Chondrocyte (in vitro differentiated cells): ENCODE measurements at regions not wholly inside any gene's neighbourhood (a gene's known extent, or its start where the extent isn't known, plus 50 kb on each side); places are given as distances from the start of the nearest gene placed in this dataset.

ENCODE experiments used
- DNase-seq: peaks from one replicate; pipeline ENCODE4 v3.0.0; 2021; ENCODE audit warnings: mixed read lengths, low spot score
- H3K27ac Mint-ChIP-seq: one replicate; pipeline ENCODE4 v1.8.0; 2021; ENCODE audit warnings: mild to moderate bottlenecking, moderate library complexity, mixed read lengths; ENCODE audit not compliant: unreplicated experiment
- H3K27me3 Mint-ChIP-seq: 2 replicates; pipeline ENCODE4 v1.8.0; 2021; ENCODE audit warnings: low read depth, mixed read lengths
- H3K36me3 Mint-ChIP-seq: 2 replicates; pipeline ENCODE4 v1.8.0; 2021; ENCODE audit warnings: low read depth, mixed read lengths
- H3K4me1 Mint-ChIP-seq: 2 replicates; pipeline ENCODE4 v1.8.0; 2021; ENCODE audit warnings: low read depth, mild to moderate bottlenecking, mixed read lengths
- H3K4me3 Mint-ChIP-seq: one replicate; pipeline ENCODE4 v1.8.0; 2021; ENCODE audit warnings: mild to moderate bottlenecking, moderate library complexity, mixed read lengths; ENCODE audit not compliant: unreplicated experiment
- H3K9me3 Mint-ChIP-seq: 2 replicates; pipeline ENCODE4 v1.8.0; 2021; ENCODE audit warnings: low read depth, mixed read lengths
- CTCF ChIP-seq: fragments of 200-600 bp; sonication (generic); IDR thresholded peaks from 2 replicates; pipeline ENCODE4 v1.5.0; 2021; ENCODE audit warnings: antibody characterized with exemption, mild to moderate bottlenecking, moderate library complexity

- no peak for TF ChIP-seq CTCF
- DNase-seq: no peak
- H3K27ac Mint-ChIP-seq: no peak overlapping the region
- no peaks in the 10 kb centered on the region for H3K4me1 Mint-ChIP-seq
- H3K27me3 Mint-ChIP-seq: no peaks in the 10 kb centered on the region
- H3K36me3 Mint-ChIP-seq: no peaks in the 10 kb centered on the region
- H3K4me3 Mint-ChIP-seq: no peak overlapping the region
- H3K9me3 Mint-ChIP-seq: no peaks in the 10 kb centered on the region
Measured at GRCh38 chr2:104158191-104158590, 695.7 kb upstream of the POU3F3 start.

GRCh38 chr2:104163611-104164130 is 690.2 kb upstream of the POU3F3 start:
- Mint-ChIP-seq H3K27ac (no peak overlapping the region), H3K27me3 (no peaks in the 10 kb centered on the region), H3K9me3 (no peaks in the 10 kb centered on the region), H3K4me1 (peaks cover 3% of the 10 kb centered on the region), H3K36me3 (no peaks in the 10 kb centered on the region), H3K4me3 (no peak overlapping the region)
- DNase-seq: no peak
- TF ChIP-seq CTCF: no peak

- TF ChIP-seq CTCF: no peak
- Mint-ChIP-seq H3K27ac (no peak overlapping the region), H3K27me3 (no peaks in the 10 kb centered on the region), H3K36me3 (no peaks in the 10 kb centered on the region), H3K4me3 (no peak overlapping the region), H3K9me3 (no peaks in the 10 kb centered on the region), H3K4me1 (peaks cover 3% of the 10 kb centered on the region)
- DNase-seq: no peak
Measured at GRCh38 chr2:104164721-104165252, 689.1 kb upstream of the POU3F3 start.

GRCh38 chr2:104177179-104177578 is 676.7 kb upstream of the POU3F3 start:
- Mint-ChIP-seq H3K4me3 (no peak overlapping the region), H3K4me1 (no peaks in the 10 kb centered on the region), H3K27me3 (no peaks in the 10 kb centered on the region), H3K27ac (no peak overlapping the region), H3K9me3 (peaks cover 23% of the 10 kb centered on the region), H3K36me3 (peaks cover 6% of the 10 kb centered on the region)
- no peak for TF ChIP-seq CTCF
- DNase-seq: no peak

GRCh38 chr2:104179644-104180043 is 674.3 kb upstream of the POU3F3 start:
- TF ChIP-seq CTCF: no peak
- no peaks in the 10 kb centered on the region for H3K4me1 Mint-ChIP-seq
- H3K4me3 Mint-ChIP-seq: no peak overlapping the region
- DNase-seq: no peak
- H3K36me3 Mint-ChIP-seq: peaks cover 6% of the 10 kb centered on the region
- no peak overlapping the region for H3K27ac Mint-ChIP-seq
- no peaks in the 10 kb centered on the region for H3K27me3 Mint-ChIP-seq
- H3K9me3 Mint-ChIP-seq: peaks cover 29% of the 10 kb centered on the region
